Naive B cell (primary cell): ENCODE measurements at regions not wholly inside any gene's neighbourhood (a gene's known extent, or its start where the extent isn't known, plus 50 kb on each side); places are given as distances from the start of the nearest gene placed in this dataset.

ENCODE experiments used
- ATAC-seq, 2 donors: fragments of 150-1000 bp; cut with Tn5 transposase; 2 replicates each; pipeline ENCODE4 v1.10.0; 2021; ENCODE audit warnings: low read depth in 2 of 2, mild to moderate bottlenecking in 2 of 2, moderate library complexity in 2 of 2
- DNase-seq: peaks from one replicate; pipeline ENCODE4 v3.0.0; 2022
- H3K27ac Mint-ChIP-seq, 6 donors: one replicate each; pipeline ENCODE4 v1.8.0; 2020 to 2022; ENCODE audit warnings: mild to moderate bottlenecking in 6 of 6, mixed read lengths in 6 of 6, moderate library complexity in 5 of 6, inconsistent platforms in 2 of 6
- H3K27me3 Mint-ChIP-seq, 3 donors: one replicate each; pipeline ENCODE4 v1.8.0; 2021 to 2022; ENCODE audit warnings: mixed read lengths in 3 of 3, mild to moderate bottlenecking in 1 of 3
- H3K36me3 Mint-ChIP-seq, 2 donors: one replicate each; pipeline ENCODE4 v1.8.0; 2020 to 2022; ENCODE audit warnings: mixed read lengths in 2 of 2, inconsistent platforms in 1 of 2, mild to moderate bottlenecking in 1 of 2
- H3K4me1 Mint-ChIP-seq, 3 donors: one replicate each; pipeline ENCODE4 v1.8.0; 2020 to 2022; ENCODE audit warnings: mixed read lengths in 3 of 3, inconsistent platforms in 1 of 3, mild to moderate bottlenecking in 1 of 3, moderate library complexity in 1 of 3
- H3K4me3 Mint-ChIP-seq, 8 donors: one replicate each; pipeline ENCODE4 v1.8.0; 2020 to 2022; ENCODE audit warnings: mild to moderate bottlenecking in 8 of 8, mixed read lengths in 8 of 8, moderate library complexity in 8 of 8, inconsistent platforms in 2 of 8
- H3K9me3 Mint-ChIP-seq, 7 donors: one replicate each; pipeline ENCODE4 v1.8.0; 2020 to 2022; ENCODE audit warnings: mixed read lengths in 7 of 7, mild to moderate bottlenecking in 5 of 7, inconsistent platforms in 2 of 7, moderate library complexity in 1 of 7

GRCh38 chr6:113125626-113126025 is 731.5 kb upstream of the MARCKS start:
- H3K36me3 Mint-ChIP-seq = no peaks in the 10 kb centered on the region
- H3K27ac Mint-ChIP-seq = no peak overlapping the region
- H3K27me3 Mint-ChIP-seq = no peaks in the 10 kb centered on the region
- no peaks in the 10 kb centered on the region for H3K4me1 Mint-ChIP-seq
- no peak for ATAC-seq
- no peak for DNase-seq
- H3K4me3 Mint-ChIP-seq = no peak overlapping the region
- H3K9me3 Mint-ChIP-seq = no peaks in the 10 kb centered on the region

GRCh38 chr6:113127786-113128419 is 729.2 kb upstream of the MARCKS start:
- H3K27me3 Mint-ChIP-seq = no peaks in the 10 kb centered on the region
- ATAC-seq (no peak), DNase-seq (no peak)
- H3K27ac Mint-ChIP-seq = no peak overlapping the region
- H3K36me3 Mint-ChIP-seq = no peaks in the 10 kb centered on the region
- no peaks in the 10 kb centered on the region for H3K9me3 Mint-ChIP-seq
- no peak overlapping the region for H3K4me3 Mint-ChIP-seq
- H3K4me1 Mint-ChIP-seq = no peaks in the 10 kb centered on the region

- Mint-ChIP-seq H3K27ac (no peak overlapping the region), H3K4me1 (no peaks in the 10 kb centered on the region), H3K9me3 (no peaks in the 10 kb centered on the region), H3K4me3 (no peak overlapping the region), H3K27me3 (peaks cover 0 to 3% (median 0%) of the 10 kb centered on the region in 3 donors), H3K36me3 (no peaks in the 10 kb centered on the region)
- DNase-seq = no peak
- no peak for ATAC-seq
These were observed 728.5 kb upstream of the MARCKS start for GRCh38 chr6:113128661-113129060.

DNA sequence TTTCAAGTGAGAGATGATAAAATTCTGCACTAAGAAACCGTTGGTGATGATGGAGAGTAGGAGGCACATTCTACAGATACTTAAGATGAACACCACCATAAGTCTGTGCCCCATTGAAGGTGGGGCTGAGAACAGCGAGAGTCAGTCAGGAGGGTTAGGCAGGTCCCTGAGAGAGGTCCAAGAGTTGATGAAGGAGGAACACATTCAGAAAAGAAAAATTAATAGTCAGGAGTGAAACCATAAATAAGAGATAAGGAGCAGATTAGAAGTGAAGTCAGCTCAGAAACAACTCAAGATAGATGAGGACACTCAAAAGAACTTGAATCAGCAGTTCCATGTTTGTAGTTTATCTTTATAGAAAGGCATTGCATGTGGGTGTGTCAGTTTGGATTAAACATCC is 727.2 kb upstream of the MARCKS start:
- Mint-ChIP-seq H3K4me3 (no peak overlapping the region), H3K27me3 (peaks cover 0 to 3% (median 0%) of the 10 kb centered on the region in 3 donors), H3K36me3 (no peaks in the 10 kb centered on the region), H3K27ac (no peak overlapping the region), H3K4me1 (no peaks in the 10 kb centered on the region), H3K9me3 (no peaks in the 10 kb centered on the region)
- ATAC-seq (no peak), DNase-seq (no peak)

DNA sequence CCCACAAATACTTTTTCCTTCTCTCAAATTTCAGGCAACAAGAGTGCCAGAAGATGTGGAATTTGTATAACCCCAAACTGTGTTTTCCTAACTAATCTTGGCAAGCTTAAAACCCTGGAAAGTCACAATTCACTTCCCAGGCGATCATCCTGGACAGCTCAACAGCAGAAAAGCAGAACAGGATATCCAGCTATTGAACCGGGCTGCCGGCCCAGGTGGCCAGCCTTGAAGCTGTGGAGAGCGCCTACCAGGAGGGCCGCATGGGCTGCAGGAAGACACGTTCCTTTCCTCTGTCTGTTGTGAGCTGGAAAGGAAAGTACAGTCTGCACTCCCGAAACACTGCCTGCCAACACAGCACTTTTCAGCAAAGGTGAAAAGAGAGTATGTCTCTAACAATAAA is 719.7 kb upstream of the MARCKS start:
- ATAC-seq = no peak
- Mint-ChIP-seq H3K4me3 (no peak overlapping the region), H3K9me3 (no peaks in the 10 kb centered on the region), H3K27ac (no peak overlapping the region), H3K4me1 (no peaks in the 10 kb centered on the region), H3K36me3 (no peaks in the 10 kb centered on the region), H3K27me3 (peaks cover 0 to 15% (median 0%) of the 10 kb centered on the region in 3 donors)
- DNase-seq = no peak

DNA sequence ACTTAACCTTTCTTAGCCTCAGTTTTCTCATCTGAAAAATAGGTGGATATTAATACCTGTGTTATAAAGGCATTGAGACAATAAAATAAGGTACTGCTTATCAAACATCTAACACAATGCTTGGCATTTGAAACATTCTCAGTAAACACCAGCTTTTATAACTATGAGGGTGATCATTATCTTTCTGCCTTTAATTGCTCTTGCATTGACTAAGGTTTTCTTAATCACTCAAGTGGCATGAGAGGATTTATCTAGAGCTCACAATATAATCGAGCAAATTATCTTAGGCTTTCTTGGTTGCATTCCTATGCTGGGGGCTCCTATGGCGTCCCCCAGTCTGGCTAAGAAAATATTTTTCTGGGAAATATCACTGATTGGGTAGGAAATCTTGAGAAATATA is 716.4 kb upstream of the MARCKS start:
- H3K4me1 Mint-ChIP-seq = no peaks in the 10 kb centered on the region
- H3K27me3 Mint-ChIP-seq = peaks cover 0 to 17% (median 0%) of the 10 kb centered on the region in 3 donors
- ATAC-seq (no peak), DNase-seq (no peak)
- H3K4me3 Mint-ChIP-seq = no peak overlapping the region
- H3K36me3 Mint-ChIP-seq = no peaks in the 10 kb centered on the region
- H3K27ac Mint-ChIP-seq = no peak overlapping the region
- H3K9me3 Mint-ChIP-seq = no peaks in the 10 kb centered on the region

GRCh38 chr6:113141901-113142300 is 715.2 kb upstream of the MARCKS start:
- Mint-ChIP-seq H3K36me3 (no peaks in the 10 kb centered on the region), H3K9me3 (no peaks in the 10 kb centered on the region), H3K4me3 (no peak overlapping the region), H3K27me3 (peaks cover 0 to 13% (median 0%) of the 10 kb centered on the region in 3 donors), H3K27ac (no peak overlapping the region), H3K4me1 (no peaks in the 10 kb centered on the region)
- ATAC-seq (no peak), DNase-seq (no peak)

GRCh38 chr6:113142671-113143174 is 714.4 kb upstream of the MARCKS start:
- Mint-ChIP-seq H3K27ac (no peak overlapping the region), H3K9me3 (no peaks in the 10 kb centered on the region), H3K36me3 (no peaks in the 10 kb centered on the region), H3K4me1 (no peaks in the 10 kb centered on the region), H3K27me3 (peaks cover 0 to 10% (median 0%) of the 10 kb centered on the region in 3 donors), H3K4me3 (no peak overlapping the region)
- ATAC-seq (no peak), DNase-seq (no peak)

DNA sequence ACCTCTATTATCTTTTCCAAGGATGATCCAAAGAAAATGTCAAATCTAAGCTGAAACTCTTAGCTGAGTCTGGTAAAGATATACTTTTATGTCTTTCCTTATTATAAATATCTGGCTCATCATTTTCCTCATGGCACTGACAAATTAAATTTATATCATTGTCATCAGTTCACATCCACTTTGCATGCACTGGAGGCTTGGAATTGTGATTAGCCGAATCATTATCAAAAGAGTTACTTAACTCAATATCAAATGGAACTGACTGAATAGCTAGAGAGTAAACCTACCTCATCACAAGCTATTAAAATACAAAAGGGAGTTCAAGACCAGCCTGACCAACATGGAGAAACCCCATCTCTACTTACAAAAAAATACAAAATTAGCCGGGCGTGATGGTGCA is 713.9 kb upstream of the MARCKS start:
- H3K4me1 Mint-ChIP-seq = no peaks in the 10 kb centered on the region
- no peak overlapping the region for H3K4me3 Mint-ChIP-seq
- ATAC-seq (no peak), DNase-seq (no peak)
- no peak overlapping the region for H3K27ac Mint-ChIP-seq
- peaks cover 0 to 10% (median 0%) of the 10 kb centered on the region in 3 donors for H3K27me3 Mint-ChIP-seq
- no peaks in the 10 kb centered on the region for H3K9me3 Mint-ChIP-seq
- H3K36me3 Mint-ChIP-seq = no peaks in the 10 kb centered on the region

- Mint-ChIP-seq H3K9me3 (no peaks in the 10 kb centered on the region), H3K4me1 (no peaks in the 10 kb centered on the region), H3K27ac (no peak overlapping the region), H3K27me3 (peaks cover 0 to 10% (median 0%) of the 10 kb centered on the region in 3 donors), H3K36me3 (no peaks in the 10 kb centered on the region), H3K4me3 (no peak overlapping the region)
- ATAC-seq (no peak), DNase-seq (no peak)
These were observed 713.0 kb upstream of the MARCKS start for GRCh38 chr6:113144117-113144516.

- no peaks in the 10 kb centered on the region for H3K36me3 Mint-ChIP-seq
- no peaks in the 10 kb centered on the region for H3K4me1 Mint-ChIP-seq
- H3K4me3 Mint-ChIP-seq = no peak overlapping the region
- H3K27ac Mint-ChIP-seq = no peak overlapping the region
- H3K9me3 Mint-ChIP-seq = peaks cover 0 to 15% (median 0%) of the 10 kb centered on the region in 7 donors
- DNase-seq (no peak), ATAC-seq (no peak)
- H3K27me3 Mint-ChIP-seq = peaks cover 0 to 8% (median 0%) of the 10 kb centered on the region in 3 donors
These were observed 710.3 kb upstream of the MARCKS start for GRCh38 chr6:113146878-113147277.

- ATAC-seq = no peak
These were observed 709.6 kb upstream of the MARCKS start for GRCh38 chr6:113147544-113147943.

DNA sequence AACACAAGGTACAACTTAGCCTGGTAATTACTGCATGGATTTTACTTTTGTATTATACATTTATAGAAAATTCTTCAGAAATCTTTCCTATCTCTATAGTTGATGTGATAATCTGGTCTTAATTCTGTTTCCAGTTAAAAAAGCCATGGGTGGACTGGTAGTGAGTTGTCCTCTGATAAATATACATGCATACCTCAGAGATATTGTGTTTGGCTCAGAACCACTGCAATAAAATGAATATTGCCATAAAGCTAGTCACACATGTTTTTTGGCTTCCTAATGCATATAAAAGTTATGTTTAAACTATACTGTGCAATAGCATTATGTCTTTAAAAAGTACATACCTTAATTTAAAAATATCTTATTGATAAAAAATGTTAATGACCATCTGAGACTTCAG is 708.6 kb upstream of the MARCKS start:
- H3K27ac Mint-ChIP-seq = no peak overlapping the region
- DNase-seq = no peak
- no peaks in the 10 kb centered on the region for H3K36me3 Mint-ChIP-seq
- peaks cover 0 to 15% (median 3%) of the 10 kb centered on the region in 7 donors for H3K9me3 Mint-ChIP-seq
- no peaks in the 10 kb centered on the region for H3K4me1 Mint-ChIP-seq
- ATAC-seq = no peak
- no peak overlapping the region for H3K4me3 Mint-ChIP-seq
- no peaks in the 10 kb centered on the region for H3K27me3 Mint-ChIP-seq

More at GRCh38 chr6:113147544-113147943, 709.6 kb upstream of the MARCKS start:
- Mint-ChIP-seq H3K4me1 (no peaks in the 10 kb centered on the region), H3K9me3 (peaks cover 0 to 15% (median 3%) of the 10 kb centered on the region in 7 donors), H3K4me3 (no peak overlapping the region), H3K27ac (no peak overlapping the region), H3K36me3 (no peaks in the 10 kb centered on the region), H3K27me3 (peaks cover 0 to 4% (median 0%) of the 10 kb centered on the region in 3 donors)
- no peak for DNase-seq

- no peaks in the 10 kb centered on the region for H3K36me3 Mint-ChIP-seq
- H3K27me3 Mint-ChIP-seq = peaks cover 0 to under 1% (median 0%) of the 10 kb centered on the region in 3 donors
- H3K9me3 Mint-ChIP-seq = peaks cover 0 to 15% (median 3%) of the 10 kb centered on the region in 7 donors
- ATAC-seq (no peak), DNase-seq (no peak)
- H3K4me3 Mint-ChIP-seq = no peak overlapping the region
- no peaks in the 10 kb centered on the region for H3K4me1 Mint-ChIP-seq
- no peak overlapping the region for H3K27ac Mint-ChIP-seq
These were observed 707.6 kb upstream of the MARCKS start for GRCh38 chr6:113149511-113149910.
